ENCODE measurements at regions not wholly inside any gene's neighbourhood (a gene's known extent, or its start where the extent isn't known, plus 50 kb on each side); places are given as distances from the start of the nearest gene placed in this dataset.

DNA sequence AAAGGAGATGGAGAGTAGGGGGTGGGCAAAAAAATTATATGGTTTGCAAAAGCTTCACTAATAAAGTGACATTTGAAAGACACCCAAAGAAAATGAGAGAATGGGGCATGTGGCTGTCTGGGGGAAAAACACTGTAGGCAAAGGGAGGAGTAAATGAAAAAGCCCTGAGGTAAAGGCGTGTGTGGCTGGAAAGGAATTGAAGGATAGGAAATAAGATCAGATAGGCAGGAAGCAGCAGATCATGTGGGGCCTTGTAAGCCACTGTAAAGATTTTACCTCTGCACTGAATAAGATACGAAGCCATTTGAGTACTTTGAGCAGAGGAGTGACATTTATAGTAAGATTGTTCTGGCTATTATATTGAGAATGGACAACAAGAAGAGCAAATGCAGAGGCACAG is 49.8 kb upstream of the FDX1 start:
- no peaks in the 10 kb centered on the region for H3K9me3 ChIP-seq
- H3K4me1 ChIP-seq, result peaks cover 13% of the 10 kb centered on the region
- no peaks in the 10 kb centered on the region for H3K27me3 ChIP-seq
- H3K4me3 ChIP-seq, result no peak overlapping the region
- DNase-seq (no peak), ATAC-seq (no peak)
- H3K36me3 ChIP-seq (replicated peaks in 1 of 2; ENCODE audit: insufficient read depth in 1 of 2, low read depth in 2 of 2), result no peaks in the 10 kb centered on the region
- intact Hi-C loops (cut with DNase I), result no loop called here
- no peak for TF ChIP-seq POLR2A (IDR thresholded peaks at IDR 0.05)
- TF ChIP-seq, protein P1, sequence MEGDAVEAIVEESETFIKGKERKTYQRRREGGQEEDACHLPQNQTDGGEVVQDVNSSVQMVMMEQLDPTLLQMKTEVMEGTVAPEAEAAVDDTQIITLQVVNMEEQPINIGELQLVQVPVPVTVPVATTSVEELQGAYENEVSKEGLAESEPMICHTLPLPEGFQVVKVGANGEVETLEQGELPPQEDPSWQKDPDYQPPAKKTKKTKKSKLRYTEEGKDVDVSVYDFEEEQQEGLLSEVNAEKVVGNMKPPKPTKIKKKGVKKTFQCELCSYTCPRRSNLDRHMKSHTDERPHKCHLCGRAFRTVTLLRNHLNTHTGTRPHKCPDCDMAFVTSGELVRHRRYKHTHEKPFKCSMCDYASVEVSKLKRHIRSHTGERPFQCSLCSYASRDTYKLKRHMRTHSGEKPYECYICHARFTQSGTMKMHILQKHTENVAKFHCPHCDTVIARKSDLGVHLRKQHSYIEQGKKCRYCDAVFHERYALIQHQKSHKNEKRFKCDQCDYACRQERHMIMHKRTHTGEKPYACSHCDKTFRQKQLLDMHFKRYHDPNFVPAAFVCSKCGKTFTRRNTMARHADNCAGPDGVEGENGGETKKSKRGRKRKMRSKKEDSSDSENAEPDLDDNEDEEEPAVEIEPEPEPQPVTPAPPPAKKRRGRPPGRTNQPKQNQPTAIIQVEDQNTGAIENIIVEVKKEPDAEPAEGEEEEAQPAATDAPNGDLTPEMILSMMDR (IDR thresholded peaks at IDR 0.05), result no peak
- H3K27ac ChIP-seq, result no peak overlapping the region
- WGBS, 2 donors, result 83 to 85% methylated on average over 2 of the region's 2 CpGs
